Gastrocnemius medialis (tissue), 4 donors: ENCODE measurements at regions not wholly inside any gene's neighbourhood (a gene's known extent, or its start where the extent isn't known, plus 50 kb on each side); places are given as distances from the start of the nearest gene placed in this dataset.

Source experiments
- CTCF ChIP-seq, 5 experiments: fragments of 450-650 bp in 3 of 5; fragments of 200-600 bp in 2 of 5; sonication (generic) in 2 of 5; IDR thresholded peaks in 4 of 5; conservative IDR thresholded peaks in 1 of 5; 1 replicate in 4 of 5; 2 replicates in 1 of 5; pipeline ENCODE4 v1.5.1; 2016 to 2019; ENCODE audit warnings: antibody characterized with exemption in 5 of 5, mild to moderate bottlenecking in 3 of 5, moderate library complexity in 3 of 5
- POLR2A ChIP-seq, 2 donors: fragments of 450-650 bp; IDR thresholded peaks; one replicate each; pipeline ENCODE4 v1.6.1; 2017; ENCODE audit warnings: antibody characterized with exemption in 2 of 2, mild to moderate bottlenecking in 2 of 2, moderate library complexity in 2 of 2

GRCh38 chr3:170751899-170752293 is 118.1 kb downstream of the RPL22L1 start:
- no peak for TF ChIP-seq CTCF (IDR thresholded peaks at IDR 0.05 in 4 of 5, conservative IDR thresholded peaks at IDR 0.05 in 1 of 5)
- no peak for TF ChIP-seq POLR2A (IDR thresholded peaks at IDR 0.05)
